ENCODE measurements at regions not wholly inside any gene's neighbourhood (a gene's known extent, or its start where the extent isn't known, plus 50 kb on each side); places are given as distances from the start of the nearest gene placed in this dataset.

DNA sequence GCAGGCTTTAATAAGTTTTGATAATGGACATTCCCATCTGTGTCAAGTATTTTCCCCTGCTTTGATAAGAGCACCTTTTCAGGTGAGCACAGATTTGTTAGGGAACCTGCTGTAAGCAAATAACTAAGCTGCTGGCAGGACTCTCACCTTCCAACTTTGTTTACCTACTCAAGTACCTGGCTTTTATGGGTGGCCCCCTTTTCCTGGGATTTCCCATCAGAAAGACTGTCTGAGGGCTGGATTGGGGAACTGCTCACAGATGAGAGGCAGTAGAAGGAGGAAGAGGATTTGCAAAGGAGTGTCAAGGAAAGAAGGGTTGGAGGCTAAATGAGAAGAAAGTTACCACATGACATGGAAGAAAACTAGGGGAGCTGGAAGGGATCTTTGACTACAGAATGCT, 210.1 kb upstream of the RIMS1 start:
- TF ChIP-seq, protein P1, sequence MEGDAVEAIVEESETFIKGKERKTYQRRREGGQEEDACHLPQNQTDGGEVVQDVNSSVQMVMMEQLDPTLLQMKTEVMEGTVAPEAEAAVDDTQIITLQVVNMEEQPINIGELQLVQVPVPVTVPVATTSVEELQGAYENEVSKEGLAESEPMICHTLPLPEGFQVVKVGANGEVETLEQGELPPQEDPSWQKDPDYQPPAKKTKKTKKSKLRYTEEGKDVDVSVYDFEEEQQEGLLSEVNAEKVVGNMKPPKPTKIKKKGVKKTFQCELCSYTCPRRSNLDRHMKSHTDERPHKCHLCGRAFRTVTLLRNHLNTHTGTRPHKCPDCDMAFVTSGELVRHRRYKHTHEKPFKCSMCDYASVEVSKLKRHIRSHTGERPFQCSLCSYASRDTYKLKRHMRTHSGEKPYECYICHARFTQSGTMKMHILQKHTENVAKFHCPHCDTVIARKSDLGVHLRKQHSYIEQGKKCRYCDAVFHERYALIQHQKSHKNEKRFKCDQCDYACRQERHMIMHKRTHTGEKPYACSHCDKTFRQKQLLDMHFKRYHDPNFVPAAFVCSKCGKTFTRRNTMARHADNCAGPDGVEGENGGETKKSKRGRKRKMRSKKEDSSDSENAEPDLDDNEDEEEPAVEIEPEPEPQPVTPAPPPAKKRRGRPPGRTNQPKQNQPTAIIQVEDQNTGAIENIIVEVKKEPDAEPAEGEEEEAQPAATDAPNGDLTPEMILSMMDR (IDR thresholded peaks at IDR 0.05) = no peak
- no peak for TF ChIP-seq POLR2A (IDR thresholded peaks at IDR 0.05)
